Ascending aorta (tissue), 2 donors: ENCODE measurements at regions not wholly inside any gene's neighbourhood (a gene's known extent, or its start where the extent isn't known, plus 50 kb on each side); places are given as distances from the start of the nearest gene placed in this dataset.
"Not testable (repeated sequence)": the region's sequence is repeated elsewhere in the genome, so short reads cannot be mapped to it uniquely, and the experiment has no call there.

Experiments used
- DNase-seq, 2 donors: peaks; one replicate each; pipeline ENCODE4 v3.0.0-alpha.2; 2019; ENCODE audit warnings: low spot score in 2 of 2
- H3K27ac ChIP-seq, 2 donors: fragments of 200-600 bp; sonication (generic); one replicate each; pipeline ENCODE4 v1.5.1; 2016 to 2017; ENCODE audit warnings: mild to moderate bottlenecking in 1 of 2
- H3K27me3 ChIP-seq: fragments of 200-600 bp; sonication (generic); one replicate; pipeline ENCODE4 v1.5.1; 2017
- H3K36me3 ChIP-seq, 2 donors: fragments of 200-600 bp; sonication (generic); one replicate each; pipeline ENCODE4 v1.5.1; 2016
- H3K4me1 ChIP-seq, 2 donors: fragments of 200-600 bp; sonication (generic); one replicate each; pipeline ENCODE4 v1.5.1; 2016 to 2017; ENCODE audit warnings: mild to moderate bottlenecking in 1 of 2
- H3K4me3 ChIP-seq, 2 donors: fragments of 200-600 bp; sonication (generic); one replicate each; pipeline ENCODE4 v1.5.1; 2016 to 2017; ENCODE audit warnings: mild to moderate bottlenecking in 1 of 2
- H3K9me3 ChIP-seq, 2 donors: fragments of 200-600 bp; sonication (generic); one replicate each; pipeline ENCODE4 v1.5.1; 2016
- CTCF ChIP-seq, 3 experiments: fragments of 200-600 bp in 2 of 3; fragments of 450-650 bp in 1 of 3; sonication (generic) in 2 of 3; IDR thresholded peaks; one replicate each; pipeline ENCODE4 v1.5.1; 2016 to 2019; ENCODE audit warnings: antibody characterized with exemption in 3 of 3, mild to moderate bottlenecking in 1 of 3, moderate library complexity in 1 of 3
- intact Hi-C: fragments of 100-400 bp; cut with DNase I; formaldehyde crosslinking; loops from one replicate; pipeline ENCODE4 v1.15.1; 2023

DNA sequence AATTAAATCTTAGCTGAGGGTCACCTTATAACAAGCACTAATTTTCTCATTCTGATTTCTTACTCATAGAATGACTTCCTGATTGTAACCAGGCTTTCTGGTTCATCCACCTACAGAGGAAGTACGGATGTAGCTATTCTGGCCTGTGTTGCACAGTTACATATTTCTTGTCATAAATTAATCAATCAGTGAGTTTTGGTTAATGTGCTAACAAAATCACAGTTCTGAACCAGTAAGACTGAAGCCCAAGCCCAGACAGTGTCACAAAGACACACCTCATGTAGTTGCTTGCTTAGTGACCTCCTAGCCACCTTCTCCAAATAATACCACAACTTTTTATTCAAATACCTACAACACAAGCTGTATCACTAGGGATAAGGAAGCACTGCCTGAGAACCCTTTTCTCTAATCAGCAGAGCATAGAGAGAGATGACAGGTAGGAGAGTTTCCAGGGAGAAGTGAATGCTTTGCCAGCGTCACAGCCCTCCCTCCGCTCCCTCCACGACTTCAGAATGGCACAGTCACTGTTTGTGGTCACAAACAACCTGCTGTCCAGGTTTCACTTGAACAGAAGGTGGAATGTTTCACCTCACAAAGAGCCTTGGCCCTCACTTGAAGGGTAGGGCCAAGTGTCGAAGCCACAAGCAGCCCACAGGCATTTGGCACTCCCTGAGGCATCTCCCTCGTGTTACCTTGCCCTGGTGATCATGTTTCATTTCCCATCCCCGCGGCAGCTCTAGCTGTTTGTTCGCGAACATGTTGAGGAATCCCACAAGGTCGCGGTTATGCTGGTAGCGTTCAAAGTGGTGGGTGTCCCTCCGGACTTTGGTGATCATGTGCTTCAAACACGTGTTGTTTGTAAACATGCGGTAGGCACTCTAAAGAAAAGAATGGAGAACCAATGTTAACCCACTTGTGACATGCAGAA lies 120.8 kb upstream of the STK17B start:
- no peak overlapping the region for H3K4me3 ChIP-seq
- H3K27me3 ChIP-seq: no peaks in the 10 kb centered on the region
- no peak for DNase-seq
- peaks cover 0 to 3% of the 10 kb centered on the region in 2 donors for H3K4me1 ChIP-seq
- intact Hi-C loops: no loop called here
- TF ChIP-seq CTCF (IDR thresholded peaks at IDR 0.05): no peak
- H3K9me3 ChIP-seq: no peaks in the 10 kb centered on the region
- no peak overlapping the region for H3K27ac ChIP-seq
- no peaks in the 10 kb centered on the region for H3K36me3 ChIP-seq

DNA sequence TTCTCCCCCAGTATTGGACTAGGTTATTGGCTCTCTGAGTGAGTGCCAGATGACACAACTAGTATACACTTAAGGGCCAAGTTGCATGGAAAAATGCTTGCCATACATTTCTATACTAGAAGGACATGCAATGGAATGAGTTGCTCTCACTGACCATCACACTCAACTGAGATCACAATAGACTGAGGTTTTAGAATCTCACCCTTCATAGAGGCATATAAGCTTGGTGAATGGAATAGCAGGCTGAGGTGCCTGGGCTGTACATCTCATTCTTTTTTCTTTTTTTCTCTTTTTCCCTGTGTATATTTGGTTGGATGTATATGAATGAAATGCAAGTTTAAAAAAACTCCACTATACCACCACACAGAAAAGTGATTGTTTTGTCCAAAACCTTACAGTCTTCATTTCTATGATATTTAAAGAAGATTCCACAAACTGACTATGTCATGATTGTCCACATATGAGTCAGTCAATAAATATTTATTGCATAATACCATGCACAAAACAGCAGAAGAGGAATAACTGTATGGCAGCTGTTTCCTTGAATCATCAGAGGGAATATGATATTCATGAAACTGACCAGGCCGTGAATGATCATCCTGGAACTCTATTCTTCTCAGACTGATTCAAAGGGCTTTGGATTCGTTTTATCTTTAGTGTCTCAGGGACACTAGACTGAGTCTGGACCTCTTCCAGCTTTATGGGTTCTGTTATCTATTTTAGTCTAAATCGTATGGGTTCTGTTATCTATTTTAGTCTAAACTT lies 122.6 kb upstream of the STK17B start:
- Histone ChIP-seq H3K27me3 (no peaks in the 10 kb centered on the region), H3K4me1 (peaks cover 0 to 3% of the 10 kb centered on the region in 2 donors), H3K36me3 (no peaks in the 10 kb centered on the region), H3K4me3 (no peak overlapping the region), H3K27ac (no peak overlapping the region), H3K9me3 (no peaks in the 10 kb centered on the region)
- intact Hi-C loops: no loop called here
- DNase-seq: no peak
- no peak for TF ChIP-seq CTCF (IDR thresholded peaks at IDR 0.05)

GRCh38 chr2:196294516-196294909 lies 123.1 kb upstream of the STK17B start:
- Histone ChIP-seq H3K27me3 (no peaks in the 10 kb centered on the region), H3K27ac (no peak overlapping the region), H3K4me3 (no peak overlapping the region), H3K9me3 (no peaks in the 10 kb centered on the region), H3K36me3 (no peaks in the 10 kb centered on the region), H3K4me1 (peaks cover 0 to 3% of the 10 kb centered on the region in 2 donors)
- intact Hi-C loops: no loop called here
- no peak for DNase-seq
- TF ChIP-seq CTCF (IDR thresholded peaks at IDR 0.05): no peak

DNA sequence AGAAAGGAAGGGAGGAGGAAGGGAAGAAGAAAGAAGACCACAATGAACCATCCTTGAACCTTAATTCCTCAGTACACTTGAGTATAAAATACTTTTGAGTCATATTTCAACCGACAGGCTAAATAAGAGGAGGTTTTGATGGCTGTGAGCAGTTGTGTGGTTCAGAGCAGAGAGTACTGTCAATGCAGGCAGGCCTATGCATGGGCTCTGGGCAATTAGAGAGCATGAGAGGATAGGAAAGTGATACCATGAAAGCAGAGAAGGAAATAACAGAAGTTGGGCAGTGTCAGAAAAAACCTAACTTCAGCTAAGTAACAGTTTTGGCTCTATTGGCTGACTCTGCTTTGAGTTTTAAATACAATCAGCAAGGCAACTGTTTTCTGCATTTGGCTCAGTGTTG lies 123.6 kb upstream of the STK17B start:
- H3K27ac ChIP-seq: no peak overlapping the region
- no peaks in the 10 kb centered on the region for H3K4me1 ChIP-seq
- no peaks in the 10 kb centered on the region for H3K9me3 ChIP-seq
- no peaks in the 10 kb centered on the region for H3K27me3 ChIP-seq
- no peak for DNase-seq
- intact Hi-C loops: loop anchor here (5.0 kb wide), 2 partner anchors 157 to 462 kb away; no protein-coding TSS in a partner anchor
- TF ChIP-seq CTCF (IDR thresholded peaks at IDR 0.05): no peak
- no peaks in the 10 kb centered on the region for H3K36me3 ChIP-seq
- no peak overlapping the region for H3K4me3 ChIP-seq

GRCh38 chr2:196298106-196298723 lies 126.8 kb upstream of the STK17B start:
- peak; percentile 11 to 62 (median 48) for TF ChIP-seq CTCF (IDR thresholded peaks at IDR 0.05)
- not testable (repeated sequence) for H3K9me3 ChIP-seq, H3K36me3 ChIP-seq, H3K27ac ChIP-seq, H3K27me3 ChIP-seq, DNase-seq, H3K4me3 ChIP-seq, H3K4me1 ChIP-seq
- intact Hi-C loops: loop anchor here (5.0 kb wide), 2 partner anchors 154 to 459 kb away; no protein-coding TSS in a partner anchor
